HepG2 (cell line): ENCODE measurements at regions not wholly inside any gene's neighbourhood (a gene's known extent, or its start where the extent isn't known, plus 50 kb on each side); places are given as distances from the start of the nearest gene placed in this dataset.

ENCODE experiments used
- ATAC-seq: fragments of 200-7000 bp; cut with Tn5 transposase; 3 replicates; pipeline ENCODE4 v1.9.1; 2020; ENCODE audit warnings: mild to moderate bottlenecking, moderate library complexity
- BruUV-seq: library from RNA; stranded (reverse); fragments of 400-500 nt; replicated peaks from 2 replicates; lab custom pipeline; 2021; lab: Mats Ljungman, UMichigan
- CTCF ChIA-PET: fragments of 300-600 bp; formaldehyde crosslinking; extraction: SDS; loops from one replicate; lab custom pipeline; 2021; ENCODE audit warnings: low total read pairs, inconsistent platforms, low intra/inter-chr PET ratio; lab: Yijun Ruan, JAX
- POLR2A ChIA-PET: fragments of 350-600 bp; sonication (Branson Sonifier 250); formaldehyde crosslinking; loops from one replicate; lab custom pipeline; 2020; ENCODE audit warnings: antibody characterized with exemption, inconsistent platforms; lab: Yijun Ruan, JAX
- DNase-seq: peaks from one replicate; pipeline ENCODE4 v3.0.0-alpha.2; 2015; ENCODE audit warnings: low spot score
- FAIRE-seq: peaks from 3 replicates; lab custom pipeline; 2011; peaks lifted over from hg19 to GRCh38; lab: Jason Lieb, UNC
- H2AFZ ChIP-seq: one replicate; pipeline ENCODE4 v1.6.1; 2011; ENCODE audit warnings: low read length, inconsistent platforms
- H3K27ac ChIP-seq: fragments of 300-600 bp; 3 replicates; pipeline ENCODE4 v1.8.0; 2011; ENCODE audit warnings: mixed run types, mild to moderate bottlenecking, mixed read lengths, low read length, inconsistent platforms; ENCODE audit not compliant: insufficient read depth; ENCODE audit errors: extremely low read length
- H3K27me3 ChIP-seq, 2 experiments: fragments of 200-600 bp in 1 of 2; 2 replicates in 1 of 2; 3 replicates in 1 of 2; pipeline versions ENCODE4 v1.6.0 to v1.8.0; 2011; ENCODE audit warnings: low read length in 2 of 2, mild to moderate bottlenecking in 2 of 2, moderate library complexity in 2 of 2, inconsistent platforms in 1 of 2; ENCODE audit not compliant: insufficient read depth in 2 of 2, control insufficient read depth in 1 of 2
- H3K36me3 ChIP-seq, 2 experiments: fragments of 200-600 bp in 1 of 2; replicated peaks in 1 of 2; 2 replicates in 1 of 2; 3 replicates in 1 of 2; pipeline versions ENCODE4 v1.5.1 to v1.8.0; 2011; ENCODE audit warnings: low read length in 2 of 2, inconsistent platforms in 1 of 2; ENCODE audit not compliant: insufficient read depth in 2 of 2, control insufficient read depth in 1 of 2
- H3K4me1 ChIP-seq: 2 replicates; pipeline ENCODE4 v1.5.1; 2012; ENCODE audit warnings: low read length, inconsistent platforms; ENCODE audit not compliant: insufficient read depth
- H3K4me2 ChIP-seq: 2 replicates; pipeline ENCODE4 v1.6.0; 2011; ENCODE audit warnings: low read depth, low read length, inconsistent platforms
- H3K4me3 ChIP-seq, 3 experiments: fragments of 200-600 bp in 1 of 3; sonication (generic), shearing (Covaris generic) in 1 of 3; replicated peaks in 1 of 3; 2 replicates each; pipeline ENCODE4 v1.5.1; 2011 to 2016; ENCODE audit warnings: low read length in 3 of 3, inconsistent platforms in 2 of 3, low read depth in 2 of 3, mild to moderate bottlenecking in 2 of 3, control low read depth in 1 of 3, mixed read lengths in 1 of 3; ENCODE audit not compliant: insufficient read depth in 1 of 3
- H3K79me2 ChIP-seq: one replicate; pipeline ENCODE4 v1.6.1; 2011; ENCODE audit warnings: low read length, inconsistent platforms; ENCODE audit not compliant: insufficient read depth
- H3K9ac ChIP-seq: 2 replicates; pipeline ENCODE4 v1.6.0; 2011; ENCODE audit warnings: mild to moderate bottlenecking, low read depth, low read length, inconsistent platforms; ENCODE audit not compliant: insufficient read depth
- H3K9me3 ChIP-seq: 2 replicates; pipeline ENCODE4 v1.5.1; 2012; ENCODE audit warnings: mild to moderate bottlenecking, low read length
- H4K20me1 ChIP-seq: 2 replicates; pipeline ENCODE4 v1.6.0; 2011; ENCODE audit warnings: inconsistent platforms, mild to moderate bottlenecking, low read length, moderate library complexity; ENCODE audit not compliant: insufficient read depth
- ARNT ChIP-seq: fragments of 450-650 bp; IDR thresholded peaks from 2 replicates; pipeline ENCODE4 v1.6.1; 2017
- CAMTA2 ChIP-seq: sonication (generic); formaldehyde crosslinking; IDR thresholded peaks from 2 replicates; pipeline ENCODE4 v1.4.0; 2020; ENCODE audit warnings: mild to moderate bottlenecking, missing genetic modification reagents, borderline replicate concordance
- CENPX ChIP-seq: sonication (generic); formaldehyde crosslinking; IDR thresholded peaks from 2 replicates; pipeline ENCODE4 v1.9.0; 2021; ENCODE audit warnings: mild to moderate bottlenecking, missing genetic modification reagents, moderate library complexity
- CERS6 ChIP-seq: sonication (generic); formaldehyde crosslinking; IDR thresholded peaks from 2 replicates; pipeline ENCODE4 v1.5.0; 2020; ENCODE audit warnings: missing genetic modification reagents
- DMAP1 ChIP-seq: IDR thresholded peaks from 2 replicates; pipeline ENCODE4 v1.6.1; 2016
- GPN1 ChIP-seq: sonication (generic); formaldehyde crosslinking; IDR thresholded peaks from 2 replicates; pipeline ENCODE4 v1.5.1; 2020; ENCODE audit warnings: missing genetic modification reagents, borderline replicate concordance
- HIC2 ChIP-seq: sonication (generic); formaldehyde crosslinking; IDR thresholded peaks from 2 replicates; pipeline ENCODE4 v1.9.0; 2022; ENCODE audit warnings: low read depth, missing genetic modification reagents
- MNT ChIP-seq: fragments of 450-650 bp; IDR thresholded peaks from 2 replicates; pipeline ENCODE4 v1.6.1; 2016
- RCOR2 ChIP-seq: IDR thresholded peaks from 2 replicates; pipeline ENCODE4 v1.6.1; 2016; ENCODE audit warnings: missing biosample characterization, missing genetic modification reagents
- SNRNP70 ChIP-seq: fragments of 200-400 bp; formaldehyde crosslinking; IDR thresholded peaks from 2 replicates; pipeline ENCODE4 v1.6.1; 2017; ENCODE audit warnings: mild to moderate bottlenecking, low read depth, low read length, moderate library complexity
- XRCC5 ChIP-seq: fragments of 200-400 bp; formaldehyde crosslinking; optimal IDR thresholded peaks from 2 replicates; pipeline ENCODE3; 2017; ENCODE audit warnings: mild to moderate bottlenecking, low read length
- ZNF101 ChIP-seq: sonication (generic); formaldehyde crosslinking; IDR thresholded peaks from 2 replicates; pipeline ENCODE4 v1.4.0; 2020; ENCODE audit warnings: mild to moderate bottlenecking, low read depth, missing genetic modification reagents, borderline replicate concordance
- ZNF230 ChIP-seq: sonication (generic); formaldehyde crosslinking; IDR thresholded peaks from 2 replicates; pipeline ENCODE4 v1.4.0; 2020; ENCODE audit warnings: mild to moderate bottlenecking, missing genetic modification reagents
- ZNF337 ChIP-seq: sonication (generic); formaldehyde crosslinking; IDR thresholded peaks from 2 replicates; pipeline ENCODE4 v1.5.1; 2020; ENCODE audit warnings: missing genetic modification reagents, low read depth, mild to moderate bottlenecking, borderline replicate concordance
- ZNF382 ChIP-seq: sonication (generic); formaldehyde crosslinking; IDR thresholded peaks from 2 replicates; pipeline ENCODE4 v1.5.0; 2020; ENCODE audit warnings: missing genetic modification reagents, mild to moderate bottlenecking, borderline replicate concordance
- ZNF564 ChIP-seq: sonication (generic); formaldehyde crosslinking; IDR thresholded peaks from 2 replicates; pipeline ENCODE4 v1.8.1; 2023; ENCODE audit warnings: mild to moderate bottlenecking, missing genetic modification reagents
- ZNF607 ChIP-seq: sonication (generic); formaldehyde crosslinking; IDR thresholded peaks from 2 replicates; pipeline ENCODE4 v1.5.1; 2020; ENCODE audit warnings: missing genetic modification reagents, mild to moderate bottlenecking, borderline replicate concordance
- ZSCAN31 ChIP-seq: sonication (generic); formaldehyde crosslinking; IDR thresholded peaks from 2 replicates; pipeline ENCODE4 v1.5.0; 2020; ENCODE audit warnings: low read depth, mild to moderate bottlenecking, missing genetic modification reagents
- WGBS: methylation state at CpG from one replicate; pipeline ENCODE4 v1.1.6; 2017; ENCODE audit warnings: low lambda C conversion rate; 5-methylcytosine and 5-hydroxymethylcytosine counted together
- in situ Hi-C: cut with HindIII; loops from 2 replicates; pipeline ENCODE4 v1.10.0; 2017; ENCODE audit warnings: low pct_unique_long_range_greater_than_20kb; ENCODE audit not compliant: extremely low pct_ligation_motif_present
- intact Hi-C: fragments of 100-400 bp; cut with micrococcal nuclease; formaldehyde crosslinking; loops from one replicate; pipeline ENCODE4 v1.10.0; 2022; ENCODE audit not compliant: unreplicated experiment
- TF ChIP-seq, protein P1 (sequence below): sonication (generic); formaldehyde crosslinking; IDR thresholded peaks from 2 replicates; pipeline ENCODE4 v1.5.0; 2020; ENCODE audit warnings: mild to moderate bottlenecking, missing genetic modification reagents

GRCh38 chr12:88725592-88726143 is 145.4 kb upstream of the KITLG start:
- intact Hi-C loops, result no loop called here
- in situ Hi-C loops, result no loop called here
- Histone ChIP-seq H3K36me3 (no peaks in the 10 kb centered on the region), H3K9ac (no peak overlapping the region), H3K4me2 (no peak overlapping the region), H3K9me3 (no peaks in the 10 kb centered on the region), H3K27ac (no peak overlapping the region), H2AFZ (no peak overlapping the region), H4K20me1 (no peaks in the 10 kb centered on the region), H3K4me1 (no peaks in the 10 kb centered on the region), H3K4me3 (no peak overlapping the region), H3K79me2 (no peaks in the 10 kb centered on the region), H3K27me3 (no peaks in the 10 kb centered on the region; a peak in 1 of 5 replicates)
- no peak for TF ChIP-seq CAMTA2 (CRISPR knock-in tag)
- no peak for TF ChIP-seq ZNF230 (CRISPR knock-in tag)
- no peak for TF ChIP-seq ZNF337 (CRISPR knock-in tag)
- TF ChIP-seq MNT, result no peak
- TF ChIP-seq, protein P1, sequence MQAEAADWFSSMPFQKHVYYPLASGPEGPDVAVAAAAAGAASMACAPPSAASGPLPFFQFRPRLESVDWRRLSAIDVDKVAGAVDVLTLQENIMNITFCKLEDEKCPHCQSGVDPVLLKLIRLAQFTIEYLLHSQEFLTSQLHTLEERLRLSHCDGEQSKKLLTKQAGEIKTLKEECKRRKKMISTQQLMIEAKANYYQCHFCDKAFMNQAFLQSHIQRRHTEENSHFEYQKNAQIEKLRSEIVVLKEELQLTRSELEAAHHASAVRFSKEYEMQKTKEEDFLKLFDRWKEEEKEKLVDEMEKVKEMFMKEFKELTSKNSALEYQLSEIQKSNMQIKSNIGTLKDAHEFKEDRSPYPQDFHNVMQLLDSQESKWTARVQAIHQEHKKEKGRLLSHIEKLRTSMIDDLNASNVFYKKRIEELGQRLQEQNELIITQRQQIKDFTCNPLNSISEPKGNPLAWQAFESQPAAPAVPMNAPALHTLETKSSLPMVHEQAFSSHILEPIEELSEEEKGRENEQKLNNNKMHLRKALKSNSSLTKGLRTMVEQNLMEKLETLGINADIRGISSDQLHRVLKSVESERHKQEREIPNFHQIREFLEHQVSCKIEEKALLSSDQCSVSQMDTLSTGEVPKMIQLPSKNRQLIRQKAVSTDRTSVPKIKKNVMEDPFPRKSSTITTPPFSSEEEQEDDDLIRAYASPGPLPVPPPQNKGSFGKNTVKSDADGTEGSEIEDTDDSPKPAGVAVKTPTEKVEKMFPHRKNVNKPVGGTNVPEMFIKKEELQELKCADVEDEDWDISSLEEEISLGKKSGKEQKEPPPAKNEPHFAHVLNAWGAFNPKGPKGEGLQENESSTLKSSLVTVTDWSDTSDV (CRISPR knock-in tag), result no peak
- no peak for TF ChIP-seq DMAP1 (CRISPR knock-in tag)
- TF ChIP-seq ZNF101 (CRISPR knock-in tag), result no peak
- no peak for TF ChIP-seq ZNF382 (CRISPR knock-in tag)
- TF ChIP-seq CERS6 (CRISPR knock-in tag), result no peak
- TF ChIP-seq XRCC5, result no peak
- no peak for TF ChIP-seq RCOR2
- TF ChIP-seq ZNF607 (CRISPR knock-in tag), result no peak
- TF ChIP-seq SNRNP70, result no peak
- no peak for TF ChIP-seq ZNF564
- no peak for TF ChIP-seq ZSCAN31
- no peak for TF ChIP-seq CENPX (CRISPR knock-in tag)
- no peak for TF ChIP-seq GPN1 (CRISPR knock-in tag)
- no peak for TF ChIP-seq ARNT
- no peak for TF ChIP-seq HIC2
- ChIA-PET POLR2A (no interaction called here), CTCF (no interaction called here)
- WGBS, result 52% methylated on average over 1 of the region's 1 CpG
- DNase-seq, result no peak
- no TSS peak for BruUV-seq
- FAIRE-seq, result no peak
- ATAC-seq, result no peak
